ENCODE measurements at regions not wholly inside any gene's neighbourhood (a gene's known extent, or its start where the extent isn't known, plus 50 kb on each side); places are given as distances from the start of the nearest gene placed in this dataset.

GRCh38 chr15:47209591-47209990 lies 507.7 kb upstream of the SEMA6D start:
- TF ChIP-seq CTCF (IDR thresholded peaks at IDR 0.05; ENCODE audit: low read length), result no peak
- no peak for TF ChIP-seq EZH2 (optimal IDR thresholded peaks at IDR 0.05; ENCODE audit: low read depth, low read length)

Measured in MM.1S (cell line).